Heart right ventricle (tissue), 16 donors: ENCODE measurements at regions not wholly inside any gene's neighbourhood (a gene's known extent, or its start where the extent isn't known, plus 50 kb on each side); places are given as distances from the start of the nearest gene placed in this dataset.

Source experiments
- ATAC-seq, 8 donors: fragments of 200-7000 bp; cut with Tn5 transposase; one replicate each; pipeline ENCODE4 v1.9.1; 2020; ENCODE audit warnings: mild to moderate bottlenecking in 8 of 8, moderate library complexity in 8 of 8, moderate number of reproducible peaks in 1 of 8
- DNase-seq, 2 donors: peaks; one replicate each; pipeline ENCODE4 v3.0.0-alpha.2; 2020
- H3K27ac ChIP-seq, 10 donors: fragments of 200-600 bp; sonication (generic) in 2 of 10; one replicate each; pipeline versions ENCODE4 v1.5.0 to v1.8.0; 2020 to 2022; ENCODE audit warnings: mild to moderate bottlenecking in 3 of 10
- H3K27me3 ChIP-seq, 7 donors: fragments of 200-600 bp; one replicate each; pipeline ENCODE4 v1.8.0; 2021 to 2022; ENCODE audit warnings: mild to moderate bottlenecking in 2 of 7
- H3K36me3 ChIP-seq, 9 donors: fragments of 200-600 bp; sonication (generic) in 1 of 9; one replicate each; pipeline versions ENCODE4 v1.5.0 to v1.8.0; 2020 to 2022; ENCODE audit warnings: mild to moderate bottlenecking in 2 of 9
- H3K4me1 ChIP-seq, 9 donors: fragments of 200-600 bp; sonication (generic) in 1 of 9; one replicate each; pipeline versions ENCODE4 v1.5.0 to v1.8.0; 2020 to 2022; ENCODE audit warnings: mild to moderate bottlenecking in 4 of 9
- H3K4me3 ChIP-seq, 10 donors: fragments of 200-600 bp; sonication (generic) in 2 of 10; one replicate each; pipeline versions ENCODE4 v1.5.0 to v1.8.0; 2020 to 2022; ENCODE audit warnings: mild to moderate bottlenecking in 7 of 10, moderate library complexity in 2 of 10
- H3K9me3 ChIP-seq, 11 donors: fragments of 200-600 bp in 10 of 11; sonication (generic) in 2 of 11; one replicate each; pipeline versions ENCODE4 v1.5.0 to v1.8.0; 2013 to 2022; ENCODE audit warnings: mild to moderate bottlenecking in 2 of 11, control low read depth in 1 of 11, moderate library complexity in 1 of 11
- CTCF ChIP-seq, 9 donors: fragments of 200-600 bp; sonication (generic) in 2 of 9; IDR thresholded peaks; one replicate each; pipeline versions ENCODE4 v1.5.0 to v1.8.0; 2021 to 2022; ENCODE audit warnings: antibody characterized with exemption in 9 of 9, mild to moderate bottlenecking in 5 of 9, moderate library complexity in 1 of 9
- WGBS, 2 donors: extraction: QIAGEN DNeasy Blood & Tissue Kit; methylation state at CpG; one replicate each; pipeline ENCODE4 v1.1.7; 2013; ENCODE audit warnings: inconsistent platforms in 1 of 2; 5-methylcytosine and 5-hydroxymethylcytosine counted together
- intact Hi-C, 10 donors: fragments of 100-400 bp; cut with DNase I; formaldehyde crosslinking; loops; one replicate each; pipeline versions ENCODE4 v1.11.1 to v1.14.2; 2022
- donor health status: Arrhythmogenic right ventricular cardiomyopathy.
- donor health status: ischemic (EF 13 %, LVEDD 7.1; RV severe dilation, severe dysfunction).
- donor health status: healthy with polysubstance abuse.
- donor health status: DM: no; HTN: yes; CAD: no.
- donor health status: DM: no; HTN: no; CAD: no.
- donor health status: ischemic (EF 25% LVEDD 6.9; RV normal size, moderate dysfunction).
- donor health status: ischemic (EF 25% LVEDD 5.7; RV mildly dilated, moderate dysfunction).
- donor health status: healthy.
- donor health status: DM: yes; HTN: yes; CAD: no.
- donor health status: Ischemic cardiomyopathy.
- donor health status: ischemic (EF 35%, LVEDD 5.7; RV mildly dilated, moderate dysfunction).
- donor health status: nonischemic (EF 11% LVEDD 7.7; RV severe dilation, severe dysfunction).
- donor health status: DM: yes; HTN: yes; CAD: no.
- donor health status: PGD.
- donor health status: ischemic (EF 29% LVEDD 5.4; RV normal size, mild dysfunction).
- donor health status: nonischemic (EF 23%, LVEDD 6.1; RV moderate dilation, normal function).

GRCh38 chr10:100658269-100658668, 87.1 kb upstream of the PAX2 start:
- 14 to 61% methylated on average over 1 of the region's 1 CpG for WGBS, 2 donors
- Histone ChIP-seq H3K27me3 (peaks cover 9 to 100% (median 99%) of the 10 kb centered on the region in 7 donors), H3K4me3 (no peak overlapping the region), H3K36me3 (no peaks in the 10 kb centered on the region), H3K27ac (no peak overlapping the region), H3K4me1 (peaks cover 0 to 24% (median 10%) of the 10 kb centered on the region in 9 donors), H3K9me3 (no peaks in the 10 kb centered on the region)
- no peak for ATAC-seq
- intact Hi-C loops, result no loop called here
- DNase-seq, result no peak
- TF ChIP-seq CTCF (IDR thresholded peaks at IDR 0.05), result no peak

GRCh38 chr10:100659361-100660098, 85.9 kb upstream of the PAX2 start:
- ATAC-seq (no peak), DNase-seq (no peak)
- Histone ChIP-seq H3K4me1 (peaks cover 0 to 21% (median 9%) of the 10 kb centered on the region in 9 donors), H3K27ac (no peak overlapping the region), H3K36me3 (no peaks in the 10 kb centered on the region), H3K9me3 (no peaks in the 10 kb centered on the region), H3K4me3 (no peak overlapping the region), H3K27me3 (peaks cover 4 to 100% (median 98%) of the 10 kb centered on the region in 7 donors)
- no peak for TF ChIP-seq CTCF (IDR thresholded peaks at IDR 0.05)
- intact Hi-C loops, result loop anchor here in 2 of 10 donors (10.0 kb wide), 1 partner anchor 215 kb away; no protein-coding TSS in a partner anchor
- 4% methylated on average over 50 of the region's 50 CpGs for WGBS, 2 donors

GRCh38 chr10:100660365-100660764, 85.0 kb upstream of the PAX2 start:
- no peaks in the 10 kb centered on the region for H3K36me3 ChIP-seq
- peaks cover 0 to 14% (median 7%) of the 10 kb centered on the region in 9 donors for H3K4me1 ChIP-seq
- peaks cover 4 to 100% (median 93%) of the 10 kb centered on the region in 7 donors for H3K27me3 ChIP-seq
- no peak for TF ChIP-seq CTCF (IDR thresholded peaks at IDR 0.05)
- H3K9me3 ChIP-seq, result no peaks in the 10 kb centered on the region
- H3K27ac ChIP-seq, result no peak overlapping the region
- no peak for ATAC-seq
- intact Hi-C loops, result loop anchor here in 2 of 10 donors (10.0 kb wide), 1 partner anchor 214 kb away; no protein-coding TSS in a partner anchor
- DNase-seq, result no peak
- 21 to 24% methylated on average over 6 of the region's 6 CpGs for WGBS, 2 donors
- no peak overlapping the region for H3K4me3 ChIP-seq

GRCh38 chr10:100660945-100661344, 84.4 kb upstream of the PAX2 start:
- WGBS, 2 donors, result 42 to 61% methylated on average over 2 to 3 of the region's 3 CpGs
- H3K4me3 ChIP-seq, result no peak overlapping the region
- ATAC-seq (no peak), DNase-seq (no peak)
- peaks cover 4 to 100% (median 88%) of the 10 kb centered on the region in 7 donors for H3K27me3 ChIP-seq
- peaks cover 0 to 8% (median 2%) of the 10 kb centered on the region in 9 donors for H3K4me1 ChIP-seq
- no peaks in the 10 kb centered on the region for H3K36me3 ChIP-seq
- no peak overlapping the region for H3K27ac ChIP-seq
- H3K9me3 ChIP-seq, result no peaks in the 10 kb centered on the region
- intact Hi-C loops, result loop anchor here in 2 of 10 donors (10.0 kb wide), 1 partner anchor 214 kb away; no protein-coding TSS in a partner anchor
- TF ChIP-seq CTCF (IDR thresholded peaks at IDR 0.05), result no peak
